Ishikawa (cell line): ENCODE measurements at regions not wholly inside any gene's neighbourhood (a gene's known extent, or its start where the extent isn't known, plus 50 kb on each side); places are given as distances from the start of the nearest gene placed in this dataset.

ENCODE experiments used
- EGR1 ChIP-seq: IDR thresholded peaks from 2 replicates; pipeline ENCODE4 v1.6.1; 2012
- EP300 ChIP-seq: IDR thresholded peaks from 2 replicates; pipeline ENCODE4 v1.6.1; 2012; ENCODE audit warnings: borderline replicate concordance
- FOXM1 ChIP-seq: IDR thresholded peaks from 2 replicates; pipeline ENCODE4 v1.6.1; 2012; ENCODE audit warnings: low read depth, borderline replicate concordance
- NFIC ChIP-seq: IDR thresholded peaks from 2 replicates; pipeline ENCODE4 v1.6.1; 2012
- RAD21 ChIP-seq: IDR thresholded peaks from 2 replicates; pipeline ENCODE4 v1.6.1; 2012; ENCODE audit warnings: low read depth
- TAF1 ChIP-seq: IDR thresholded peaks from 2 replicates; pipeline ENCODE4 v1.6.1; 2012; ENCODE audit warnings: low read depth, mild to moderate bottlenecking
- YY1 ChIP-seq: IDR thresholded peaks from 2 replicates; pipeline ENCODE4 v1.6.1; 2012; ENCODE audit warnings: low read depth
- ZBTB7A ChIP-seq: IDR thresholded peaks from 2 replicates; pipeline ENCODE4 v1.6.1; 2012; ENCODE audit warnings: low read depth
- TF ChIP-seq, protein P1 (sequence below): IDR thresholded peaks from 2 replicates; pipeline ENCODE4 v1.6.1; 2012; ENCODE audit warnings: low read depth, mild to moderate bottlenecking
- TF ChIP-seq, protein P2 (sequence below): IDR thresholded peaks from 2 replicates; pipeline ENCODE4 v1.6.1; 2012
- TF ChIP-seq, protein P3 (sequence below): IDR thresholded peaks from 2 replicates; pipeline ENCODE4 v1.6.1; 2012

DNA sequence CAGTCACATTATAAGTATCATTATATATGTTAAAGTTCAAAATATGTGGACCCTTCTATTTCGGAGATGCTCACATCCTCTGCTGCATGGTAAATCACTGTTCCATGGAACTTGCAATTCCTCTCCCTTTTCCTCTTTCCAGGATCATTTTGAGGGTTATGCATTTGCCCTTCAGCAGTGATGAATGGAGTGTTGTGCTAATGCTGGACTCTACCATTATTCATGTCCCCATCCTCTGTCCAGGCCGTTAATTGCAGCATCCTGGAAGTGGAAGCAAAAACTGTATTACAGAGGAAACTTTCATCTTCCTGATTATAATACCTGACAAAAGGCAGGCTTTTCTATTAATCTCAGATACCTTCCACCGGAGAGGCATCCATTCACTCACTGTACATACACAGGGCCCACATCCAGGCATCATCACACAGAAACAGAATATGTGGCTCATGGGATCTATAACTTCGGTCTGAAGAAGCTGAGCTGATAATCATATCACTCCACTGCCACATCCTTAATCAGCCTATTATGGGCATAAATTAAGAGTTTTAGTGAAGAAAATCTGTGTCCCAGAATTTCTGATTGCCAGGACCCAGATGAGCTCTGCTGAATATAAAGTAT is 65.0 kb upstream of the ACO1 start:
- TF ChIP-seq, protein P1, sequence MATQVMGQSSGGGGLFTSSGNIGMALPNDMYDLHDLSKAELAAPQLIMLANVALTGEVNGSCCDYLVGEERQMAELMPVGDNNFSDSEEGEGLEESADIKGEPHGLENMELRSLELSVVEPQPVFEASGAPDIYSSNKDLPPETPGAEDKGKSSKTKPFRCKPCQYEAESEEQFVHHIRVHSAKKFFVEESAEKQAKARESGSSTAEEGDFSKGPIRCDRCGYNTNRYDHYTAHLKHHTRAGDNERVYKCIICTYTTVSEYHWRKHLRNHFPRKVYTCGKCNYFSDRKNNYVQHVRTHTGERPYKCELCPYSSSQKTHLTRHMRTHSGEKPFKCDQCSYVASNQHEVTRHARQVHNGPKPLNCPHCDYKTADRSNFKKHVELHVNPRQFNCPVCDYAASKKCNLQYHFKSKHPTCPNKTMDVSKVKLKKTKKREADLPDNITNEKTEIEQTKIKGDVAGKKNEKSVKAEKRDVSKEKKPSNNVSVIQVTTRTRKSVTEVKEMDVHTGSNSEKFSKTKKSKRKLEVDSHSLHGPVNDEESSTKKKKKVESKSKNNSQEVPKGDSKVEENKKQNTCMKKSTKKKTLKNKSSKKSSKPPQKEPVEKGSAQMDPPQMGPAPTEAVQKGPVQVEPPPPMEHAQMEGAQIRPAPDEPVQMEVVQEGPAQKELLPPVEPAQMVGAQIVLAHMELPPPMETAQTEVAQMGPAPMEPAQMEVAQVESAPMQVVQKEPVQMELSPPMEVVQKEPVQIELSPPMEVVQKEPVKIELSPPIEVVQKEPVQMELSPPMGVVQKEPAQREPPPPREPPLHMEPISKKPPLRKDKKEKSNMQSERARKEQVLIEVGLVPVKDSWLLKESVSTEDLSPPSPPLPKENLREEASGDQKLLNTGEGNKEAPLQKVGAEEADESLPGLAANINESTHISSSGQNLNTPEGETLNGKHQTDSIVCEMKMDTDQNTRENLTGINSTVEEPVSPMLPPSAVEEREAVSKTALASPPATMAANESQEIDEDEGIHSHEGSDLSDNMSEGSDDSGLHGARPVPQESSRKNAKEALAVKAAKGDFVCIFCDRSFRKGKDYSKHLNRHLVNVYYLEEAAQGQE, result no peak
- TF ChIP-seq, protein P2, sequence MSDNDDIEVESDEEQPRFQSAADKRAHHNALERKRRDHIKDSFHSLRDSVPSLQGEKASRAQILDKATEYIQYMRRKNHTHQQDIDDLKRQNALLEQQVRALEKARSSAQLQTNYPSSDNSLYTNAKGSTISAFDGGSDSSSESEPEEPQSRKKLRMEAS, result no peak
- TF ChIP-seq ZBTB7A (no peak), FOXM1 (no peak), YY1 (no peak), EP300 (no peak), EGR1 (no peak), RAD21 (no peak), TAF1 (no peak), NFIC (no peak)
- TF ChIP-seq, protein P3, sequence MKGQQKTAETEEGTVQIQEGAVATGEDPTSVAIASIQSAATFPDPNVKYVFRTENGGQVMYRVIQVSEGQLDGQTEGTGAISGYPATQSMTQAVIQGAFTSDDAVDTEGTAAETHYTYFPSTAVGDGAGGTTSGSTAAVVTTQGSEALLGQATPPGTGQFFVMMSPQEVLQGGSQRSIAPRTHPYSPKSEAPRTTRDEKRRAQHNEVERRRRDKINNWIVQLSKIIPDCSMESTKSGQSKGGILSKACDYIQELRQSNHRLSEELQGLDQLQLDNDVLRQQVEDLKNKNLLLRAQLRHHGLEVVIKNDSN, result no peak
